RKO (cell line): ENCODE measurements at regions not wholly inside any gene's neighbourhood (a gene's known extent, or its start where the extent isn't known, plus 50 kb on each side); places are given as distances from the start of the nearest gene placed in this dataset.

Experiments used
- DNase-seq: peaks from one replicate; pipeline ENCODE4 v3.0.0-alpha.2; 2016; ENCODE audit warnings: low spot score

GRCh38 chr14:101026341-101026740, 122.8 kb upstream of the RTL1 start:
- DNase-seq, result no peak

- DNase-seq, result no peak
Observed at GRCh38 chr14:101027291-101027690, 123.8 kb upstream of the RTL1 start.

- no peak for DNase-seq
Observed at GRCh38 chr14:101027966-101028365, 124.4 kb upstream of the RTL1 start.

GRCh38 chr14:101028971-101029667, 125.6 kb upstream of the RTL1 start:
- DNase-seq, result no peak

- DNase-seq, result no peak
Observed at GRCh38 chr14:101029668-101030290, 126.3 kb upstream of the RTL1 start.

GRCh38 chr14:101030586-101030985, 127.1 kb upstream of the RTL1 start:
- no peak for DNase-seq

- no peak for DNase-seq
Observed at GRCh38 chr14:101031186-101031585, 127.7 kb upstream of the RTL1 start.

- no peak for DNase-seq
Observed at GRCh38 chr14:101031721-101032120, 128.2 kb upstream of the RTL1 start.

- no peak for DNase-seq
Observed at GRCh38 chr14:101032433-101032832, 128.9 kb upstream of the RTL1 start.

- no peak for DNase-seq
Observed at GRCh38 chr14:101033006-101033405, 129.5 kb upstream of the RTL1 start.

- no peak for DNase-seq
Observed at GRCh38 chr14:101033446-101034165, 130.1 kb upstream of the RTL1 start.

- no peak for DNase-seq
Observed at GRCh38 chr14:101034986-101035385, 131.5 kb upstream of the RTL1 start.

- DNase-seq, result no peak
Observed at GRCh38 chr14:101035466-101036225, 132.1 kb upstream of the RTL1 start.

- DNase-seq, result no peak
Observed at GRCh38 chr14:101037021-101037817, 133.7 kb upstream of the RTL1 start.

- DNase-seq, result no peak
Observed at GRCh38 chr14:101039031-101039754, 135.7 kb upstream of the RTL1 start.

GRCh38 chr14:101039755-101040138, 136.2 kb upstream of the RTL1 start:
- no peak for DNase-seq

GRCh38 chr14:101040538-101041442, 137.3 kb upstream of the RTL1 start:
- no peak for DNase-seq

- no peak for DNase-seq
Observed at GRCh38 chr14:101043891-101044290, 140.4 kb upstream of the RTL1 start.

- DNase-seq, result no peak
Observed at GRCh38 chr14:101044741-101045140, 141.2 kb upstream of the RTL1 start.

GRCh38 chr14:101045511-101045910, 142.0 kb upstream of the RTL1 start:
- DNase-seq, result no peak
